ENCODE measurements at regions not wholly inside any gene's neighbourhood (a gene's known extent, or its start where the extent isn't known, plus 50 kb on each side); places are given as distances from the start of the nearest gene placed in this dataset.

- intact Hi-C loops (cut with micrococcal nuclease; ENCODE audit: unreplicated experiment): no loop called here
- no peak for ATAC-seq
- CTCF ChIA-PET (ENCODE audit: low intra/inter-chr PET ratio, low total read pairs): no interaction called here
- H4K20me1 ChIP-seq (ENCODE audit: insufficient read depth, low read length): no peaks in the 10 kb centered on the region
- POLR2A ChIA-PET: no interaction called here
- H3K9ac ChIP-seq (ENCODE audit: insufficient read depth, low read depth, low read length): no peak overlapping the region
- H3K27me3 ChIP-seq (ENCODE audit: control insufficient read depth in 1 of 2, insufficient read depth in 2 of 2, low read length in 2 of 2): no peaks in the 10 kb centered on the region
- H3K79me2 ChIP-seq (ENCODE audit: insufficient read depth, low read length): no peaks in the 10 kb centered on the region
- H3K4me2 ChIP-seq (ENCODE audit: low read depth, low read length): no peak overlapping the region
- in situ Hi-C loops (cut with HindIII; ENCODE audit: extremely low pct_ligation_motif_present, low pct_unique_long_range_greater_than_20kb): no loop called here
- DNase-seq (ENCODE audit: low spot score): no peak
- 4% methylated on average over 4 of the region's 4 CpGs for WGBS (ENCODE audit: low lambda C conversion rate)
- no TSS peak for BruUV-seq (replicated peaks)
- TF ChIP-seq ZNF317 (CRISPR knock-in tag; IDR thresholded peaks at IDR 0.05) (no peak), MXI1 (IDR thresholded peaks at IDR 0.05; ENCODE audit: borderline replicate concordance, low read depth, low read length) (no peak), ELF3 (CRISPR knock-in tag; IDR thresholded peaks at IDR 0.05) (no peak), ZNF274 (CRISPR knock-in tag; IDR thresholded peaks at IDR 0.05) (no peak), FOXP4 (CRISPR knock-in tag; IDR thresholded peaks at IDR 0.05) (no peak), ZNF335 (CRISPR knock-in tag; IDR thresholded peaks at IDR 0.05) (no peak), FOSL1 (CRISPR knock-in tag; IDR thresholded peaks at IDR 0.05; ENCODE audit: borderline replicate concordance) (no peak), ESRRA (CRISPR knock-in tag; IDR thresholded peaks at IDR 0.05; ENCODE audit: low read depth) (no peak)
- TF ChIP-seq, protein P1, sequence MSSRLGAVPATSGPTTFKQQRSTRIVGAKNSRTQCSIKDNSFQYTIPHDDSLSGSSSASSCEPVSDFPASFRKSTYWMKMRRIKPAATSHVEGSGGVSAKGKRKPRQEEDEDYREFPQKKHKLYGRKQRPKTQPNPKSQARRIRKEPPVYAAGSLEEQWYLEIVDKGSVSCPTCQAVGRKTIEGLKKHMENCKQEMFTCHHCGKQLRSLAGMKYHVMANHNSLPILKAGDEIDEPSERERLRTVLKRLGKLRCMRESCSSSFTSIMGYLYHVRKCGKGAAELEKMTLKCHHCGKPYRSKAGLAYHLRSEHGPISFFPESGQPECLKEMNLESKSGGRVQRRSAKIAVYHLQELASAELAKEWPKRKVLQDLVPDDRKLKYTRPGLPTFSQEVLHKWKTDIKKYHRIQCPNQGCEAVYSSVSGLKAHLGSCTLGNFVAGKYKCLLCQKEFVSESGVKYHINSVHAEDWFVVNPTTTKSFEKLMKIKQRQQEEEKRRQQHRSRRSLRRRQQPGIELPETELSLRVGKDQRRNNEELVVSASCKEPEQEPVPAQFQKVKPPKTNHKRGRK (CRISPR knock-in tag; IDR thresholded peaks at IDR 0.05): no peak
- TF ChIP-seq, protein P2, sequence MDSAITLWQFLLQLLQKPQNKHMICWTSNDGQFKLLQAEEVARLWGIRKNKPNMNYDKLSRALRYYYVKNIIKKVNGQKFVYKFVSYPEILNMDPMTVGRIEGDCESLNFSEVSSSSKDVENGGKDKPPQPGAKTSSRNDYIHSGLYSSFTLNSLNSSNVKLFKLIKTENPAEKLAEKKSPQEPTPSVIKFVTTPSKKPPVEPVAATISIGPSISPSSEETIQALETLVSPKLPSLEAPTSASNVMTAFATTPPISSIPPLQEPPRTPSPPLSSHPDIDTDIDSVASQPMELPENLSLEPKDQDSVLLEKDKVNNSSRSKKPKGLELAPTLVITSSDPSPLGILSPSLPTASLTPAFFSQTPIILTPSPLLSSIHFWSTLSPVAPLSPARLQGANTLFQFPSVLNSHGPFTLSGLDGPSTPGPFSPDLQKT (CRISPR knock-in tag; IDR thresholded peaks at IDR 0.05; ENCODE audit: borderline replicate concordance): no peak
- TF ChIP-seq, protein P3, sequence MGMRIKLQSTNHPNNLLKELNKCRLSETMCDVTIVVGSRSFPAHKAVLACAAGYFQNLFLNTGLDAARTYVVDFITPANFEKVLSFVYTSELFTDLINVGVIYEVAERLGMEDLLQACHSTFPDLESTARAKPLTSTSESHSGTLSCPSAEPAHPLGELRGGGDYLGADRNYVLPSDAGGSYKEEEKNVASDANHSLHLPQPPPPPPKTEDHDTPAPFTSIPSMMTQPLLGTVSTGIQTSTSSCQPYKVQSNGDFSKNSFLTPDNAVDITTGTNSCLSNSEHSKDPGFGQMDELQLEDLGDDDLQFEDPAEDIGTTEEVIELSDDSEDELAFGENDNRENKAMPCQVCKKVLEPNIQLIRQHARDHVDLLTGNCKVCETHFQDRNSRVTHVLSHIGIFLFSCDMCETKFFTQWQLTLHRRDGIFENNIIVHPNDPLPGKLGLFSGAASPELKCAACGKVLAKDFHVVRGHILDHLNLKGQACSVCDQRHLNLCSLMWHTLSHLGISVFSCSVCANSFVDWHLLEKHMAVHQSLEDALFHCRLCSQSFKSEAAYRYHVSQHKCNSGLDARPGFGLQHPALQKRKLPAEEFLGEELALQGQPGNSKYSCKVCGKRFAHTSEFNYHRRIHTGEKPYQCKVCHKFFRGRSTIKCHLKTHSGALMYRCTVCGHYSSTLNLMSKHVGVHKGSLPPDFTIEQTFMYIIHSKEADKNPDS (CRISPR knock-in tag; IDR thresholded peaks at IDR 0.05): no peak
- H3K27ac ChIP-seq (ENCODE audit: extremely low read length, insufficient read depth, low read length): no peak overlapping the region
- no peaks in the 10 kb centered on the region for H3K9me3 ChIP-seq (ENCODE audit: low read length)
- FAIRE-seq: no peak
- H3K4me1 ChIP-seq (ENCODE audit: insufficient read depth, low read length): no peaks in the 10 kb centered on the region
- no peaks in the 10 kb centered on the region for H3K36me3 ChIP-seq (replicated peaks in 1 of 2; ENCODE audit: control insufficient read depth in 1 of 2, insufficient read depth in 2 of 2, low read length in 2 of 2)
- no peak overlapping the region for H2AFZ ChIP-seq (ENCODE audit: low read length)
- H3K4me3 ChIP-seq (replicated peaks in 1 of 3; ENCODE audit: insufficient read depth in 1 of 3, low read depth in 2 of 3, low read length in 3 of 3): no peak overlapping the region
These were observed 1155.1 kb downstream of the FAM181B start for GRCh38 chr11:81578571-81578970.
